Stomach (tissue), 4 donors: ENCODE measurements at regions not wholly inside any gene's neighbourhood (a gene's known extent, or its start where the extent isn't known, plus 50 kb on each side); places are given as distances from the start of the nearest gene placed in this dataset.

Source experiments
- CTCF ChIP-seq, 7 experiments: fragments of 450-650 bp in 4 of 7; fragments of 200-600 bp in 3 of 7; sonication (generic) in 3 of 7; IDR thresholded peaks; one replicate each; pipeline ENCODE4 v1.5.1; 2016 to 2019; ENCODE audit warnings: antibody characterized with exemption in 7 of 7, control low read depth in 2 of 7, mild to moderate bottlenecking in 1 of 7
- POLR2A ChIP-seq, 4 donors: fragments of 450-650 bp; IDR thresholded peaks; one replicate each; pipeline ENCODE4 v1.6.1; 2016; ENCODE audit warnings: antibody characterized with exemption in 4 of 4, control low read depth in 2 of 4, mild to moderate bottlenecking in 1 of 4, moderate library complexity in 1 of 4
- POLR2AphosphoS5 ChIP-seq, 3 donors: sonication (generic); formaldehyde crosslinking; IDR thresholded peaks; one replicate each; pipeline ENCODE4 v1.6.1; 2016; ENCODE audit warnings: antibody characterized with exemption in 3 of 3

- TF ChIP-seq CTCF (IDR thresholded peaks at IDR 0.05) (no peak), POLR2AphosphoS5 (IDR thresholded peaks at IDR 0.05) (no peak), POLR2A (IDR thresholded peaks at IDR 0.05) (no peak)
These were observed 64.0 kb downstream of the SOX9 start for GRCh38 chr17:72184805-72185204.
